GM20000 (cell line): ENCODE measurements at regions not wholly inside any gene's neighbourhood (a gene's known extent, or its start where the extent isn't known, plus 50 kb on each side); places are given as distances from the start of the nearest gene placed in this dataset.

Experiments
- DNase-seq: peaks from one replicate; pipeline ENCODE4 v3.0.0; 2012; ENCODE audit warnings: low spot score
- TF ChIP-seq, protein P1 (sequence below): IDR thresholded peaks from 2 replicates; pipeline ENCODE4 v1.5.1; 2012; ENCODE audit warnings: mild to moderate bottlenecking, control low read depth; ENCODE audit errors: extremely low read depth, missing control alignments

GRCh38 chr11:80331694-80332093, 890.9 kb upstream of the TENM4 start:
- no peak for DNase-seq
- TF ChIP-seq, protein P1, sequence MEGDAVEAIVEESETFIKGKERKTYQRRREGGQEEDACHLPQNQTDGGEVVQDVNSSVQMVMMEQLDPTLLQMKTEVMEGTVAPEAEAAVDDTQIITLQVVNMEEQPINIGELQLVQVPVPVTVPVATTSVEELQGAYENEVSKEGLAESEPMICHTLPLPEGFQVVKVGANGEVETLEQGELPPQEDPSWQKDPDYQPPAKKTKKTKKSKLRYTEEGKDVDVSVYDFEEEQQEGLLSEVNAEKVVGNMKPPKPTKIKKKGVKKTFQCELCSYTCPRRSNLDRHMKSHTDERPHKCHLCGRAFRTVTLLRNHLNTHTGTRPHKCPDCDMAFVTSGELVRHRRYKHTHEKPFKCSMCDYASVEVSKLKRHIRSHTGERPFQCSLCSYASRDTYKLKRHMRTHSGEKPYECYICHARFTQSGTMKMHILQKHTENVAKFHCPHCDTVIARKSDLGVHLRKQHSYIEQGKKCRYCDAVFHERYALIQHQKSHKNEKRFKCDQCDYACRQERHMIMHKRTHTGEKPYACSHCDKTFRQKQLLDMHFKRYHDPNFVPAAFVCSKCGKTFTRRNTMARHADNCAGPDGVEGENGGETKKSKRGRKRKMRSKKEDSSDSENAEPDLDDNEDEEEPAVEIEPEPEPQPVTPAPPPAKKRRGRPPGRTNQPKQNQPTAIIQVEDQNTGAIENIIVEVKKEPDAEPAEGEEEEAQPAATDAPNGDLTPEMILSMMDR: no peak

DNA sequence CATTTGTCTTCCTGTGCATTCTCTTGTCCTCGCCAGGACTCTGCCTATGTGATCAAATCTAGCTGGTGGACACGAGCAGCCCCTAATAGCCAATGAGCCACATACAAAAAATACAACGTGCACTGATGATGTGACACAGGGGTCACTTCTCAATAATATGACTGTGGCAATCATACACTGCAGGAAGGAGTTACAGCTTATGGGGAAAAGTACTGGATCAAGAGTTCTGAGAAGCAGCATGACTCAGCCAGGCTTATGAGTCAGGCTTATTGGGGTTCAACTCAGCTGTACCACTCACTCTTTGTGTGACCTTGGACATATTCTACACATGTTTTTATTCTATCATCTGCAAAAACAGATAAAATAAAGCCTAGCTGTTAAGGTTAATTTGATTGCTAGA, 889.4 kb upstream of the TENM4 start:
- TF ChIP-seq, protein P1: no peak
- DNase-seq: no peak

GRCh38 chr11:80328774-80329173, 887.9 kb upstream of the TENM4 start:
- DNase-seq: no peak
- TF ChIP-seq, protein P1: no peak

DNA sequence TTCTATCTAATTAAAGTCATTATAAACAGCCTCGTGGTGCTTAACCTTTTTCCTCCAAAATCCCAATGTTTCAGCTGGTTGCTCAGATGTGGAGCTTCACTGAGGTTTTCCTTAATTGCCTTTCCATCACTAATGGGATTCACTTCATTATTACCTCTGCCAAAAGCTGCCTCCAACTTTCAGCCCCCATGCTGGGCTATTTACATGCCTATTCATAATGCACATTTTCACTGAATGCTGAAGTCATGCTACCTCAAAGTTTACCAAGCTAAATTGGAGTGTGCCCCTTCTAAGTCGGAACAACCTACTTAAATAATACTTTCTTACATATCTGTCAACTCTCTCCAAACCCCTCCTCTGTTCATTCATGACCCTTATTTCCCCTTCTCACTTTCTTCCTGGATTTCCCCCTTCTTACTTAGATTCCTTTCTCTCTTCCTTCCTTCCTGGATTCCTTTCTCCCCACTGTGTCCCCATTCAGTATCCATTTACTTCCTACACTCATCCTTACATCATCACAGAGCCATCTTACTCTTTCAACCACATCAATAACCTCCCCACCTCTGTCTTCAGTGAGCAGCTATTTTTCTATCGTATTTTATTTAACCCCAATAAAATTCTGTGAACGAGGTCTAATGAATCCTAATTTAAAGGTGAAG, 887.3 kb upstream of the TENM4 start:
- DNase-seq: no peak

DNA sequence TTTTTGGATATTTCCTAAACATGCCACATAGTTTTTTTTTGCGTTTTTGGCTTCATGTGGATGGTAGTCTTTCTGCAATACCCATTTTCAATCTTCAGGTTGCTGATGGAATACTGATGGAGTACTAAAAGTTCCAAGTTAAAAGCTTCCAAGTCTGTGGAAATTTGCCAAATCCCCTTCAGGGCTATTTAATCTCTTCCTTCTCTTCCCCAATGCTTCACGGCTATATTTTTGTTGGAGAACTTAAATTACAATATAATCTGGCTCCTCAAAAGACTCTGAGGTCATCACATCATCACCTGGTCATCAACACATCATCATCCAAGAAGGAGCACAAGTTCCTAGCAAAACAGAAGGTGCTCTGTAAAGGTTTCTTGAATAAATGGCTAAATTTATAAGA, 881.0 kb upstream of the TENM4 start:
- TF ChIP-seq, protein P1: no peak
- DNase-seq: no peak

More for the DNA sequence above, 887.3 kb upstream of the TENM4 start:
- TF ChIP-seq, protein P1: no peak

DNA sequence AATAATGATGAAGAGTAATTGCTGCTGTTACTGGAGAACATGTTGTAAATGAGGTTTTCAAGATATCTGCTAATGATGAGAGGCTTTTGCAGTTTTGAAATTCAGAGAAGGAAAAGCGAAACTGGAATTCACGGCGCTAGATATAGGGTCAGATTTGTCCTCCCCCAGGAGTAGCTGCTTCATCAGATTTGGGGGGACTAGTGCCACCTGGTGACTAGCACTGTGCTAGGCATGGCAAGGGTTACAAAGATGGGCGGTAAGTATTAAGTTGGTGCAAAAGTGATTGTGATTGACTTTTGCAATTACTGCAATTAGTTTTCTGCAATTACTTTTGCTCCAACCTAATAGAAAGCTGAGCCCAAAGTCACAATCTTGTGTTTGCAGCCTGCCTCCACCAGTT, 879.9 kb upstream of the TENM4 start:
- no peak for DNase-seq
- TF ChIP-seq, protein P1: peak; percentile 16

DNA sequence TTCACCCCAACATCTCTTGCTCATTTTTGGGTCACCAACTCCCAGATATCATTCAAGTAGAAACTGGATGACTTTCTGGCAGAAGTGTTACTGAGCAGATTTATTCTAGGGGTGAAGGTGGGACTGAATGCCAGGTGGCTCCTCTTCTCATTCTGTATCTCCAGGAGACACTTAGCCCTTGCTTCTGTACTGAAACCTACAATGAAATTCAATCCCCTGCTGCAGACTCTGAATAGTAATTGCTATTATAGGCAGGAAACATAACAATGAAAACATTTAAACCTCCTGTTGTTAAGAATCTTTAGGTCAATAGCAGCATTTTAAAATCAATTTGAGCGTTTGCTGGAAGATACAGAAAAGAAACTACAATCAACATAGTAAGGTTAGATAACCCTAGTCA, 879.4 kb upstream of the TENM4 start:
- DNase-seq: no peak
- TF ChIP-seq, protein P1: no peak
